ENCODE measurements at regions not wholly inside any gene's neighbourhood (a gene's known extent, or its start where the extent isn't known, plus 50 kb on each side); places are given as distances from the start of the nearest gene placed in this dataset.

DNA sequence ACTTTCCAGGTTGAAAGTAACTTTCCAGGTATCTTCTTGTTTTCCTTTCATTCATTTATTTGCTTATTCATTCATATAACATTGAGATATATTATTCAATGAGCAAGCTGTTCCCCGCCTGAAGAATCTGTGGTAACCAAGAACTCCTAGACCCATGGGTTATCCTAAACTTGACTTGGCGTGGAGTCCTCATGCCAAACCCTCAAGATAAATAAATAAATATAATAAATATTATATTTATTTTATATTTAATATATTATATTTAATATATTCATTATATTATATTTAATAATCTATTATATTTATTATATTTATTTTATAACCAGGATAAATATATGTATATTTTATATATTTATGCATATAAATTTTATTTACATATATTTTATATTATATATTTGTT, 674.8 kb downstream of the SUCLG1 start:
- no peak for TF ChIP-seq POLR2AphosphoS5 (IDR thresholded peaks at IDR 0.05)
- TF ChIP-seq, protein P1, sequence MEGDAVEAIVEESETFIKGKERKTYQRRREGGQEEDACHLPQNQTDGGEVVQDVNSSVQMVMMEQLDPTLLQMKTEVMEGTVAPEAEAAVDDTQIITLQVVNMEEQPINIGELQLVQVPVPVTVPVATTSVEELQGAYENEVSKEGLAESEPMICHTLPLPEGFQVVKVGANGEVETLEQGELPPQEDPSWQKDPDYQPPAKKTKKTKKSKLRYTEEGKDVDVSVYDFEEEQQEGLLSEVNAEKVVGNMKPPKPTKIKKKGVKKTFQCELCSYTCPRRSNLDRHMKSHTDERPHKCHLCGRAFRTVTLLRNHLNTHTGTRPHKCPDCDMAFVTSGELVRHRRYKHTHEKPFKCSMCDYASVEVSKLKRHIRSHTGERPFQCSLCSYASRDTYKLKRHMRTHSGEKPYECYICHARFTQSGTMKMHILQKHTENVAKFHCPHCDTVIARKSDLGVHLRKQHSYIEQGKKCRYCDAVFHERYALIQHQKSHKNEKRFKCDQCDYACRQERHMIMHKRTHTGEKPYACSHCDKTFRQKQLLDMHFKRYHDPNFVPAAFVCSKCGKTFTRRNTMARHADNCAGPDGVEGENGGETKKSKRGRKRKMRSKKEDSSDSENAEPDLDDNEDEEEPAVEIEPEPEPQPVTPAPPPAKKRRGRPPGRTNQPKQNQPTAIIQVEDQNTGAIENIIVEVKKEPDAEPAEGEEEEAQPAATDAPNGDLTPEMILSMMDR (IDR thresholded peaks at IDR 0.05), result no peak

Data from upper lobe of left lung (tissue), 4 donors.